HG02840 (cell line): ENCODE measurements at regions not wholly inside any gene's neighbourhood (a gene's known extent, or its start where the extent isn't known, plus 50 kb on each side); places are given as distances from the start of the nearest gene placed in this dataset.
"Not testable (repeated sequence)": the region's sequence is repeated elsewhere in the genome, so short reads cannot be mapped to it uniquely, and the experiment has no call there.

Experiments used
- ATAC-seq: cut with Tn5 transposase; IDR thresholded peaks from one replicate; pipeline ENCODE4 v1.9.1; 2021; ENCODE audit warnings: mild to moderate bottlenecking, moderate library complexity, moderate number of reproducible peaks; ENCODE audit not compliant: unreplicated experiment, low FRiP score

- ATAC-seq, result no peak
Measured at GRCh38 chr7:125195156-125195555, 265.5 kb upstream of the POT1 start.

- ATAC-seq, result no peak
Measured at GRCh38 chr7:125193263-125193662, 263.6 kb upstream of the POT1 start.

GRCh38 chr7:125184801-125185200, 255.2 kb upstream of the POT1 start:
- no peak for ATAC-seq

- ATAC-seq, result not testable (repeated sequence)
Measured at GRCh38 chr7:125181569-125182267, 252.1 kb upstream of the POT1 start.

GRCh38 chr7:125173571-125173970, 243.9 kb upstream of the POT1 start:
- no peak for ATAC-seq

GRCh38 chr7:125169088-125169487, 239.5 kb upstream of the POT1 start:
- no peak for ATAC-seq

GRCh38 chr7:125154930-125155329, 225.3 kb upstream of the POT1 start:
- ATAC-seq, result no peak

- no peak for ATAC-seq
Measured at GRCh38 chr7:125149151-125149550, 219.5 kb upstream of the POT1 start.

GRCh38 chr7:125147047-125147446, 217.4 kb upstream of the POT1 start:
- no peak for ATAC-seq

GRCh38 chr7:125136755-125137532, 207.3 kb upstream of the POT1 start:
- ATAC-seq, result no peak

GRCh38 chr7:125136341-125136740, 206.7 kb upstream of the POT1 start:
- no peak for ATAC-seq

- ATAC-seq, result no peak
Measured at GRCh38 chr7:125130173-125130572, 200.5 kb upstream of the POT1 start.

- no peak for ATAC-seq
Measured at GRCh38 chr7:125127304-125127703, 197.7 kb upstream of the POT1 start.

GRCh38 chr7:125126376-125126775, 196.8 kb upstream of the POT1 start:
- no peak for ATAC-seq

- ATAC-seq, result no peak
Measured at GRCh38 chr7:125125315-125125714, 195.7 kb upstream of the POT1 start.

- ATAC-seq, result no peak
Measured at GRCh38 chr7:125122173-125122572, 192.5 kb upstream of the POT1 start.

GRCh38 chr7:125119559-125120115, 190.0 kb upstream of the POT1 start:
- ATAC-seq, result no peak

GRCh38 chr7:125118444-125118843, 188.8 kb upstream of the POT1 start:
- ATAC-seq, result no peak

GRCh38 chr7:125112850-125113249, 183.2 kb upstream of the POT1 start:
- no peak for ATAC-seq

GRCh38 chr7:125099519-125099918, 169.9 kb upstream of the POT1 start:
- no peak for ATAC-seq

- ATAC-seq, result peak; percentile 74
Measured at GRCh38 chr7:125098377-125098970, 168.8 kb upstream of the POT1 start.
